ENCODE measurements at regions not wholly inside any gene's neighbourhood (a gene's known extent, or its start where the extent isn't known, plus 50 kb on each side); places are given as distances from the start of the nearest gene placed in this dataset.

DNA sequence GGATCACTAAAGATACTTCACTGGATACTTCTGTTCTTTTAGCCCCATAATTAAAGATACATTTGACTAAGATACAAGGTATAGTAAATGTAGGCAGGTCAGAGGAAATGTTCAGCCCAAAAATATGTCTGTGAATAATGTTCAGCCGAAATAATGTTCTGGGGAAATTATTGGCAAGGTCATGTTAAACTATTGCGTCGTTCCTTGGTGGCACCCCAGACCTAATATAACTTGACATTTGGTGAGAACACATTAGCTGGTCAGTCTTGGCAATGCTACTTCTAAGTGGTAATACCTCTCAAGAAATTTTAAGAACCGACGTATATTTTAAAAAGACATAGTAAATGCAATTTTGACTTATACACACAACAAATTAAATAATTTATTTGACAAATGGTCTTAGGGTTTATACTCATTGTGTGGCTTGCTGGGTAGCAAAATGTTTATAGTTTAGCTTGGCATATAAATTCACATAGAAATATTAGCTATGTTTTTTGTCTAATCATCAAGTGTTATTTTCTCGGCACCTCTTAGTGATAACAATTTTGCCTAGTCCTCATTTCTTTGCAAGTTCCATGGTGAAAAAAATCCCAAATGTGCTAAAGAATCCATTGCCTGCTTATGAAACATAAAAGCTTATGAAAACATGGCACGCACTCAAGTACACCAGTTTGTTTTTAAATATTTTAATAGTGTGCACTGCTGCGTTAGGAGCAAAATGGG lies 270.3 kb upstream of the NEBL start:
- no peak for DNase-seq

DNA sequence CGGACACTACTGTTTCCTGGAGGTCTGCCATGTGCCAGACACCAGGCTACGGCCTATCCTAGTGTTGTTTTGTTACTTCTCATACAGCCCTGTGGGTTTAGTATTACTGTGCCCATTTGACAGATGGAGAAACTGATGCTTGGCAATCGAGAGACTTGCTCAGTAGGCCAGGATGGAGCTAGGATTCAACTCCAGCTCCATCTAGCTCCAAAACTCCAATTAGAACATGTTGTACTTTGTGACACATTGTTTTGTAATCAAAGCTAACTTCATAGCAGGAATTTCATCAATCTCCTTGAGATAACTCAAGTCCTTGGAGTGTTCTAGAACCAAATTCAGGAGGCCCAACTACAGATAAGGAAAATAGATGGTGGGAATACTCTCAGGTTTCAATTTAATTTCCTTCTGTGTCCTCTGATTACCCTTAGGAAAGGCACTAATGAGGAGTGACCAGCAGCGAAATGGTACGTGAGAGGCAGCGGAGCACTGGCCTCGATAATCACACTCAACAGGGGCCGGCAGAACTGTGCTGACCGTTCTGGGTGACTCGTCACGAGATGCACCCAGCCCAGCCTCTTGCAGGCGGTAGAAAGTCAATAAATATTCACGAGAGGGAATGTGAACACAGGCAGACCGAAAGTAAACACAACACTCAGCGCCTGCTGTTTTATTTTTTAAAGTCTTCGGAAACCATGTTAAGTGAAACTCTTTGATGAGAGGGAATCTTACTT lies 269.6 kb upstream of the NEBL start:
- DNase-seq, result no peak

DNA sequence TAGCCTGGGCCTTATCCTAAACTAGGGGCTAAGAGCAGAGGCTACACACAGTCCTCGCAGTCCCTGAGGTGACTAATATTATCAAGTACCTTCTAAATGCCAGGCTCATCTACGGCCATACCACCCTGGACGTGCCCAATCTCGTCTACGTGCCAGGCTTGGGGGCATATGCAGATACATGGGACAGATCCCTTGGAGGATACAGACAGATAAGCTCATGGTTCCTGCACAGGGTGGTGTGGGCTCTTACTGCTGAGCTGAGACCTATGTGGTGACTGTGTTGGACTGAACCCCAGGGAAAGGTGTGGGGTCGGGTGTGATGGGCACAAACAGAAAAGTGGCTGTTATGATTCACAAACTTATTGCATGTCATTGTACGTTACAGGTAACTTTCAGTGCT lies 268.4 kb upstream of the NEBL start:
- DNase-seq, result no peak

DNA sequence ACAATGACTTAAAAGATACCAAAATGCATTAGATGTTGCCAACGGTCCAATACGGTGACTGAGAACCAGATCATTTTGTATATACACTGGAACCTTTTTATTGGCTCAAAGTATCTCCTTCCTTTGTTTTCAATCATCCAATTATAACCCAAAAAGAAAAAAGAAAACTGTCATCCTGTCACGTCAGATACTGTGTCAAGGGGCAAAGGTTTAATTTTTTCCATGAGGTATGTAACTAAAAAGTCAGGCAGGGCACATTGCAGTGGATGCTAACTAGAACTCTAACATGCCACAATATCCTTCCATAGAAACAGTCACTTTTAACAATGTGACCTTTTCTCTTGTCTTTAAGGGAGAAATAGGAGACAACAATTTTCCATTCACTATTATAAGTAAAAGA lies 267.6 kb upstream of the NEBL start:
- no peak for DNase-seq

DNA sequence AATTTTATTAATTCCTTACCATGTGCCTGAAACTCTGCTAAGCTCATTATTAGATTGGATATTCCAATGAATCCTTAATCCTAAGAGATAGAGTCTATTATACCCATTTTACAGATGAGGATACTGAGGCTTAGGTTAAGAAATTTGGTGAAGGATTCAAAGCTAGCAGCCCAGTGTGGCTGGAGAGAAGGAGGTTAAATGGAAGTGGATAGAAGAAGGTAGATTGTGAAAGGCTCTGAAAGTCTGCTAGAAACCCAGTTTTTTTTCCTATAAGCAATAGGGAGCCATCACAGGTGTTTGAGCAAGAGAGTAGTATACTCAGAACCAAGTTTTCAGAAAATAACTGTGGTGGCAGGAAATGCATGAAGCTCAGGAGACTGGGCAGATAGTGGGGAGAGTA lies 265.8 kb upstream of the NEBL start:
- DNase-seq, result no peak

DNA sequence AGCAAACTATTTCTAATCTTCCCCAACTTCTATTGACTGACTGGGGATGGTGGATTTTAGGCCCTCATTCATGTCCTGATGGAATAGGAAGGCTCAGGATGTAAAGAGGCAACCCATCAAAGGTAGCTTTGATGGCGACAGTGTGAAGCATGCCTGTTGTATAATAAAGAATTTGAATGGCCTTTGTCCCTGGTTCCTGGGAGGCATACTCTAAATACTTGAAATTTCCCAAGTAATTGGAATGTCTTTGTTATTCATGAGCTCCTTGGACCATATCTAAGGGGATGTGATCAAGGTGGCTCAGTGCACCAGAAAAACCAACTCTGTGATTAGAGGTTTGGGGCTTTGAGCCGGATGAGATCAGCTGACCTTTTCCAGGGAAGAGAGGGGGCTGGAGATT lies 264.5 kb upstream of the NEBL start:
- no peak for DNase-seq

DNA sequence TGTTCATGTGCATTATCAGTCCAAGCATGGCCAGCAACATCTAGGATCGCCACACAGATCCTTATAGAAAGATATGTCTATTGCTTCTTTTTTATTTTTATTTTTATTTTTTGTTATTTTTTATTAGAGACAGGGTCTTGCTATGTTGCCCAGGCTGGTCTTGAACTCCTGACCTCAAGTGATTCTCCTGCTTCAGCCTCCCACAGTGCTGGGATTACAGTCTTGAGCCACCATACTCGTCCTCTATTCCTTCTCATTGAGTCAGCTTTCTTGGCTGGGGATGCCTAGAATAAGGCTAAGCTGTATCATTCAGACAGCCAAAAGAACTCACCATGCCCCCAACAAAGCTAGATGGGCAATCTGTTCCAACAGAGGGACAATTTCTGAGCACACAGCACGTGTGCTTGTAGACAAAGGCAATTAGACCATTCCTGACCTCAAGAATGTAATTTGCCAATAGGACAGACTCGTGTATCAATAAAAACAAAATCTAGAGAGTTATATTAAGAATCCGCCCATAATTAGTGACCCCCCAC lies 264.0 kb upstream of the NEBL start:
- DNase-seq, result no peak

DNA sequence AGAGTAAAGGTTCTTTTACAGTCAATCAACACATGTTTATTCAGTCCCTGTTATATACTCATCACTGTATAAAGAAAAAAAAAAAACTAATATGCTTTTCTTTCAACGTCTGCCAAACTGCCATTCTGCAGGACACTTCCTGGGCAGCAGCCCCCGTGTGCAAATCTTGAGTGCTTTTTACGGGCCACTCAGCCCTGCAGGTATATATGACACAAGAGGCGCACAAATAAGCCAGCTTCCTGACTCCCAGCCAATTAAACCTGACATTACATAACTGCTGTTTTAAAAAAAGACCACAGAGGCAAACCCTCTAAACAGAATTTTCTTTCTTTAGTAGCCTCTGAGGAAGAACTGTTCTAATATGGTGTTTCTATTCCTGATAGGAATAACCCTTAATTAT lies 263.0 kb upstream of the NEBL start:
- DNase-seq, result no peak

DNA sequence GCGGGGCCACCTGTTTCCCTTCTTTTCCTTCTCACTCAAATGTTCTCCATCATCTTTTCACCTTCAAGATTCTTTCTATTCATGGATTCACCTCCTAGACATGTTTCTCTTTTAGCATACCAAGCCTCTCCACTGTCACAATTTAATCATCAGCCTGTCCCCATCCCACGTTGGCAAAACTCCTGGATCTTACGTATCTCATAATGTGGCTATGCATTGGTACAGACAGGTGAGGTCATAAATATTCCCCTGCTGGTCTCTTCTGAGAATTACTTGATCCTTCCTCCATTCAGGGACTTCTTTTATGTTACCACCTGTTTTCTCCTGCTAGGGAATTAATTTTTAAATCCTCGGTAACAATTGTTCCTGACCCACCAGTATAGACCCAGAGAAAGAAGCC lies 262.6 kb upstream of the NEBL start:
- DNase-seq, result no peak

DNA sequence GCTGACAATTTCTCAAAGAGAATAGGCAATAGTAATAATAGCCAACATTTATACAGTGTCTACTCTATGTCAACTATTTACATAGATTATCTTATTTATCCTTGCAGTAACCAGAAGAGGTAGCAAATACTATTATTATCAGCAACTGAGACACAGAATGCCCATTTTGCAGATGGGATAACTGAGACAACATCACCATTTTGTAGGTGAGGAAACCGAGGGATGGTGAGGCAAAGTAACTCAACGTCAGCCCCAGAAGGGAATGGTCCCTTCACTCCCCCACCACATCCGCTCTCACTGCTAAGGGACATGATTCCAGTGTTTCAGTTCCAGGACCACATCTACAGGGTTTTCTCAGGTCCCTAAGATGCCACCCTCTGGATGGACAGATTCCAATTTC lies 261.2 kb upstream of the NEBL start:
- DNase-seq, result no peak

DNA sequence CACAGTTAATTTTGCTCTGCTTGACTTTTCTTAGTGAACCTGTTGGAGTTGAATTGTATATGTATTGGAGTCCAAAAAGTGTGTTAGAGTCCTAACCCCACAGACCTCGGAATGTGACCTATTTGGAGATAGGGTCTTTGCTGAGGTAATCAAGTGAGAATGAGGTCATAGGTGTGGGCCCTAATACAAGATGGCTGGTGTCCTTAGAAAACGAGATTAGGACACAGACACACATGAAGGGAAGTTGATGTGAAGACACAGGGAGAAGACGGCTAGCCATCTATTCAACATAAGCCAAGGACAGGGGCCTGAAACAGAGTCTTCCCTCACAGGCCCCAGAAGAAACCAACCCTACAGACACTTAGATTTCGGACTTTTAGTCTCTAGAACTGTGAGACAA lies 260.6 kb upstream of the NEBL start:
- no peak for DNase-seq

DNA sequence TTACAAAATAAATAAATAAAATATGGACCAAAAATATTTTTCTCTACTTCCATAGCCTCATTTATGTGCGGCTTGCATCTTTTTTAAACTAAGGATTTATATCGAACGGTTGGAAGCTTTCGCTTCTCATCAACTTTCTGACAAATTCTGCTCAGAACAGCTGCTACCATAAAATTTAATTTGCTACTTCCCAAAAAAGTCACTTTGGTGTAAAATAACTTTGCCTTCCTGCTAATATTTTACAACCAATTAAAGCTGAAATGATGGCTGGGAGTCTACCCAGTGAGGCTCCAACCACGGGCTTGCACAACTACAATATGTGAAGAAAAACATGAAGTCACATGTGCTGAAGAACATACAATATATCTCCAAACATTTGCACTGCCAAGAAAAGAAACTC lies 253.1 kb upstream of the NEBL start:
- DNase-seq, result no peak

DNA sequence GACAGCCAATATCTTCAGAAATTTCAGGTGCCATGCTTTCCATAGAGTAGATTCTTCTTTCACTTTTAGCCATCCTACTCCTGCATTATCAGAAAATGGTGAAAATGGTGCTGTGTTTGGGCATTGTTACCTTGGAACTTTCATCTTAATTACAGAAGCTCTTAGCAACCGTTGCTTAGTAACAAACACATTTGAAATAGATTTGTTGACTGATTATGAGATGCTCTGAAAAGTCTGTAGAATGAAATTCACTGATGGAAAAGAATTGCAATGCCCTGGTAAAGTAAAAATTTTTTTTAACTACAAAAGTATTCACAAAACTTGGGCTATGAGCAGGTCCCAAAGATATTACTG lies 249.3 kb upstream of the NEBL start:
- DNase-seq, result no peak

DNA sequence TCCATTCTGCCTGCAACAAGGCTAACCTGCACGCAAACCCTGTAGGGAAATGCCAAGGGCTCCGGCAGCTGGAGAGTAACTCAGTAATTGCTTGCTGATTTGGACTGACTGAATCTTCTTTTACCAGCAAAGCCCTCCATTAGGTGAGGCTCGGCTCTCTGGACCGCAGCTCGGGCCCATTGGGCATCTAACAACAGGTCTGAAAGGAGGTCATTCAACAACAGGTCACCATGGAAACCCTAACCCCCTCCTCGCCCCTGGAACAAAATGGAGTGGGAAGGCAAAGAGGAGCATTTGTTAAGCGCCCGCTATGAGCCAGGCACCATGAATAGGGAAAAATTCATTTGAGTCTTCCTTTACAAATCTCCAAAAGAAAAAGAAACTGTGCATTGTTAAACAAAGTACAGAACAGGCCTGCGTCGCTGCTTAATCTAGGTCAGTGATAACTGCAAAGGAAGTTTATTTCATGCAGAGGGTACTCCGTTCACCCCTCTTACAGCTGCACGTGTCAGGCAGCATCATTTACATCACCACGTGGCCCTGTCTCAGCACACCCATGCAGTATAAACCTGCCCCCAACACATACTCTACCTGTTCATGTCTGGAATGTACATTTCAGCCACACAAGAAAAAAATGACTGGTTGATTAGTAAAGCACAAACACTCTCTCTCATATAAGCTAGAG lies 248.8 kb upstream of the NEBL start:
- DNase-seq, result no peak

DNA sequence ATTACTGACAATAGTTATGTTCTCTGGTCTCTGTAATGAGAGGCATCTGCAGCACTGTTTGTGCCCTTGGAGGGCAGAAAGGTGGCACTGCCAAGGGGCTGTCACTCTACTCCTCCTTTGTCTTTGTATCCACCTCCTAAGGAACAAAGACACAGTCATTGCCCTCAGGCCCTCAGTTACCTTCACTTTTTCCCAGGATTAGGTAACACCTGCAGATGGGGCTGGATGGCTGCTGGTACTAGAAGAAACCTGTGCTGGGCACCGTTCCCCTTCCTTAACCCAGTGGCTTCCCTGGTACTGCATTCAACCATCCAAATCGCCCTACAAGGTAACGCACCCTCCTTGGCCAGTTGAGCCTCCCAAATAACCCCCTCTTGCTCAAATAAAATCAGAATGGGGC lies 246.9 kb upstream of the NEBL start:
- DNase-seq, result no peak

DNA sequence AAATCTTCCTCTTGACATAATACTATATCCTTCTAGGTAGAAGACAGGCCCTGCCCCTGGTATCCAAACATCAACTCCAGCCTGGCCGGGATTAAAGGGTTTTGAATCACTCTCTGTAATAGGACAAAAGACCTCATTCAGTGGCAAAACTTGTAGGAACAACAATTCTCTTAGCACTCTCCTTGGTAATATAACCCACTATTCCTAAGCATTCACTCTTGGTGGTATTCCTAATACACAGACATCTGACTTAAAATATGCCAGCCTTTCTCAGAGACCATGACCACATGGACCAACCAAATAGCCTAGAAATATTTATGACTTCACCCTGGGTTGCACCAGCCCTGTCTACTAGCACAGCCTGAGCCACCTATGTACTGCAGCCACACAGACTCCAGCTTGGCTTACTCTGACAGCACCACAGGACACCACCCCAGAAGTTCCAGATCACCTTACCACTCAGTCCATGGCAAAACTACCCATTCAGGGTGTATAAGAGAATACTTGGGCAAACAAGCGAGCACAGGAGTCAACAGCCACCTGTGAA lies 244.9 kb upstream of the NEBL start:
- DNase-seq, result no peak

DNA sequence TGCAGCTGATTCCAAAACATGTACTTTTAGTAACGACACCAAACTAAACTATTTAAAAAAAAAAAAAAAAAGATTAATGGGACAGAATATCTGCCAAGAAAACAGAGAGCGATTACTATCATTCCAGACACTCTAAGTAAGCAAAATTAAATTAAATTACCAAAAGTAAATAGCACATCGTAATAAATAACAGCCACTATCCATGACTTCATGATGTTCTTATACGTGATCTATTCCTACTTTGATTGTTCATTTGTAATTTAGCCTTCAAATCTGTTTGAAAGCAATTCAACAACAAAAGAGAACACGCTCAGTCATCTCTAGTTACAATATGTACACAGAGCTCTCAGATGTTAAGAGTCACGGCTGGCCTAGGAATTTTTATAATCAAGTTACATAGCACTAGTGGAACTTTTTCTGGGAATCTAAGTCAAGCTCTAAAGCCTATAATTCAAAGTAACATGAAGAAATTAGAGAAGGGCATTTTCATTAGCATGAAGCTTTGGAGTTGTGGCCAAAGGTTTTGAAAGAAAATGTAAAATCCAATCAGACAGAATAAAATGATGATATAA lies 241.7 kb upstream of the NEBL start:
- DNase-seq, result no peak

DNA sequence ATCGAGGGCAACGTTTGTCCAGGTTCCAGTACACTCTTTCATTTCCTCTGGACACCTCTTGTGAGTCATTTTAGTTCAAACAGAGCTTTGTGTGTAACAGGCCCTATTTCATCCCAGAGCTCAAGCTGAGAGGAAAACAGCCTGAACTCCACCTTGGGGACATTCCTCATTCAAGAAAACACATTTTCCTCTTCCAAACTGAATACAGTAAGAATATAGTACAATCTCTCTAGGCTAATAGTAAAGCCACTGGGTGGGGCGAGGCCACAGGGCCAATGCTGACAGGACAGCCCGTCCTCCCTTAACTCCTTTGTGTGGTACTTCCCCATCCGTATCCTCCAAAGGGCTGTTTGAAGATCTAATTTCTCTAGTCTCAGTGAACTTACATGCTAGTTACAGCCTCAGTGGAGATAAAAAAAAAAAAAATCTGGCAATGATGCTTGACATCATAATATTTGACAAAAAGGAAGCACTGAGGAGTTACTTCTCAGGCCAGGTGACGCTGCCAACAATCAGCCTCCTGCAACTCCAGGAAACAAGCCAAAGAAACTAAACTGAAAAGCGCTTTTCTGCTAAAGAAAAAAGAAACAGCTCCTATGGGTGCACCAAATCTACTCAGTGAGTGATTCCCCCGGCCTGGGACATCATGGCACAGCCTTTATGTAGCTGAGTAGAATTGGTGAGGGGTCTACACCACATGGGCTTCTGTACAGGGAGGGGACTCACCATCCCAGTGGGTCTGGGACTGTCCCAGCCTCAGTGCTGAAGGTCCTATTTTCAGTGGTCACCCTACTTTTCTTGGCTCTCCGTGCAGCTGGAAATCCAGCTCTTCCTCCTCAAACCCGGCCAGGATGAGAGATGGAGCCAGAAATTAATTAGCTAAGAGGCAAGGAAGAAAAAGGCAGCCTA lies 238.2 kb upstream of the NEBL start:
- DNase-seq, result no peak

DNA sequence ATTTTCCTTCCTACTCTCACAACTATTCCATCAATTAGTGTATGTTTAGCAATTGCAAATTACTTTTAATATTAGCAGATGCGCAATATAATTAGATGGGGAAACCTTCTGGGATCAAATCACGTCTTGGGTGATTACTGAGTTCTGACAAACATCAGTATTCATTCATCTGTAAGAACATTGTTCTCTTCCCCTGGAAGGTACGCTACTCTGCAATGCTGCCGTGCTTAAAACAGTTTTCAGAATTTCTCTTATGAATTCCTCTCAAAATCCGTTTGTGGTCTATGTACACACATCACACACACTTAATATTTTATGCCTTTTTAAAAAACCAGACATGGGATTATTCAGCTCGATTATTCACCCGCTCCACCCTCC lies 237.5 kb upstream of the NEBL start:
- no peak for DNase-seq

DNA sequence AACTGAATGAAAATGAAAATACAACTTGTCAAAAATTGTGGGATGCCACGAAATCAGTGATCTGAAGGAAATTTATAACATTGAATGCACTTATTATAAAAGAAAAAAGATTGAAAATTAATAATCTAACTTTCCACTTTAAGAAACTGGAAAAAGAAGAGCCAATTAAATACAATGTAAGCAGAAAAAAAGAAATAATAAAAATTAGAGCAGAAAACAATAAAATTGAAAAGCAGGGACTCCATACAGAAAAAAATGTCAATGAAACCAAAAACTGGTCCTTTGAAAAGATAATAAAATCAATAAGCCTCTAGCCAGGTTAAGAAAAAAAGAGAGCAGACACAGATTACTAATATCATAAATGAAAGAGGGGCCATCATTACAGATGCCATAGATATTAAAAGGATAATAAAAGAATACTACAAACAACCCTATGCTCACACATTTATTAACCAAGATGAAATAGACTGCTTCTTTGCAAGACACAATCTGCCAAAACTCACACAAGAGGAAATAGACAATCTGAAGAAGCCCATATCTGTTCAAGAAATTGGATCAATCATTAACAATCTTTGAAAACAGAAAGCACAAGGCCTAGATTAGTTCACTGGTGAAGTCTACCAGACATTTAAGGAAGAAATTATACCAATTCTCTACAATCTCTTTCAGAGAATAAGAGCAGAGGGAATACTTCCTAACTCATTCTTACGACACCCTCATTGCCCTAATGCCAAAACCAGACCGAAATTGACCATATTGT lies 233.8 kb upstream of the NEBL start:
- DNase-seq, result no peak

DNA sequence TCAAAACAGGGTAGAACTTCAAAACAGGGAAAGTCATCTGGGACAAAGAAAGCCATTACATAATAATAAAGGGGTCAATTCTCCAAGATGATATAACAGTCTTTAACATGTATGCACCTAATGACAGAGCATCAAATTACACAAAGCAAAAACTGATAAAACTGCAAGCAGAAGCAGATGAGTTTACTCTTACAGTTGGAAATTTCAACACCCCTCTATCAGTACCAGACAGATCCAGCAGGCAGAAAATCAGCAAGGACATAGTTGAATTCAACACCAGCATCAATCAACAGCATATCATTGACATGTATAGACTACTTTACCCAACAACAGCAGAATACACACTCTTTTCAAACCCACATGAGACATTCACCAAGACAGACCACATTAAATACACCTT lies 233.0 kb upstream of the NEBL start:
- no peak for DNase-seq
